GM21737 (cell line): ENCODE measurements at regions not wholly inside any gene's neighbourhood (a gene's known extent, or its start where the extent isn't known, plus 50 kb on each side); places are given as distances from the start of the nearest gene placed in this dataset.

ENCODE experiments used
- ATAC-seq: cut with Tn5 transposase; IDR thresholded peaks from one replicate; pipeline ENCODE4 v1.9.1; 2021; ENCODE audit warnings: mild to moderate bottlenecking, moderate library complexity; ENCODE audit not compliant: unreplicated experiment

- ATAC-seq = no peak
These were observed 244.5 kb upstream of the PITRM1 start for GRCh38 chr10:3417096-3417495.

DNA sequence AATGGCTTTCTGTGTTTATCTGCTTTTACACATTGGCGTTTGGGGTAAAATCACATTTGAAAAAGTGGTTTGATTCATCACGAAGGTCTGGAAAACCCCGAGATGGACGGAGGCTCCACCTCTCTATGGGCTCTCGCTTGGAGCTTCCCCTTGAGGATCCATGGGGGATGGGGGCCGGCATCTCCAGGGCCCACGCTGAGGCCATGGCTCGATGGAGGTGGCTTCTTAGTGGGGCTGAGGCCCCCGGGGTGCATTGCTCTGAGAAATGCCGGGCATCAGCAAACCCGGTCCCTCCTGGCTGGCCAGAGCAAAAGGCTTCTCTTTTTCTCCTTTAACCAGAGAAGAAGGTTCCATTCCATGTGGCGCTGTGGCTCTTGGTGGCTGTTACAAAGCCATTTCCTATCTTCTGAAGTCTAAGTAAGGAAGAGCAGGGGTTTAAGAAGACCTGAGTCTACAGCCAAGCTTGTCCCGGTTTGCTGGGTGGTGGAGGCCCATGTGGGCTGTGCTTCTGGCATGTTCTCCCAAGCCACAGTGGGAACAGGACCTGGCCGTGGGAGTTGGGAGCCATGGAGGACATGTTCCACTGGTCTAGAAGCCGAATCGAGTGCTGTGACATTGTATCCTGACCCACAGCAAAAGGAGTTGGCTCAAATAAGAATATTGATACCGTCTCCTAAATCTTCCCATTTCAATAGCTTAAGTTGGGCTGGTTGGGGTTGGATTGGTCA lies 243.5 kb upstream of the PITRM1 start:
- ATAC-seq = no peak

GRCh38 chr10:3415038-3415736 lies 242.6 kb upstream of the PITRM1 start:
- ATAC-seq = no peak

DNA sequence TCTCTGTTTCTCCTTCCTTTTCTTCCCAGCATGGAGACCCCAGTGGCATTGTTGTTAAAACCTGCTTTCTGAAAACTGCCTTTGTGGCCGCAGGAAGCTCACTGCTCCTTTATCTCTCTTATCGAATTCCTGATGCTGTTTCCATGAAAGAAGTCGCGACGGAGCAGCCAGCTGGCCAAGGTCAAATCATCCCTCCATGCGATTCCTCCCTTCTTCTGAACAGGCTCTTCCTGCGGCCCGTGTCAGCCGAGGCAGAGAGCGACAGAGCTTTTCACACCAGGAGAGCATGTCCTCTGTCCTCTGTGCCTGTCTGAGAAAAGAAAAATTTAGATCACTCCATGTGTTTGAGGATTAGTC lies 242.1 kb upstream of the PITRM1 start:
- no peak for ATAC-seq

GRCh38 chr10:3413937-3414666 lies 241.5 kb upstream of the PITRM1 start:
- no peak for ATAC-seq

DNA sequence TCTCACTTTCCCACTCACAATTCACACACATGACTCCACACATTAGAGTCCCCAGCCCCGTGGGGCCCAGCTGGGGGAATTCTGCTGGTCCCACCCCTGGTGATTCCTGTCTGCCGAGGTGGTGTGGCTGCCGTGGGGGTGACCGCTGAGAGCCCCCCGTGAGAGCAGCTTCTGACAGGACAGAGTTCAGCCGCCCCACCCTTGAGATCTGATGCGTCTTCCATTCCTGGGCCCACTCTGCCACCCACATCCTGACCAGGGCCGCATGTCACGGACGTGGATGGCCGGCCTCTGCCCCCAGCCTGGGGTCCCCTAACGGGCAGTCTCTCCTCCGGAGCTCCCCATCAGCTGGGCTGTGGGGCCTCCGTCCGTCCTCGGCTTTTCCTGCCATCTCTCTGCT lies 240.1 kb upstream of the PITRM1 start:
- no peak for ATAC-seq

GRCh38 chr10:3412071-3412582 lies 239.5 kb upstream of the PITRM1 start:
- no peak for ATAC-seq

DNA sequence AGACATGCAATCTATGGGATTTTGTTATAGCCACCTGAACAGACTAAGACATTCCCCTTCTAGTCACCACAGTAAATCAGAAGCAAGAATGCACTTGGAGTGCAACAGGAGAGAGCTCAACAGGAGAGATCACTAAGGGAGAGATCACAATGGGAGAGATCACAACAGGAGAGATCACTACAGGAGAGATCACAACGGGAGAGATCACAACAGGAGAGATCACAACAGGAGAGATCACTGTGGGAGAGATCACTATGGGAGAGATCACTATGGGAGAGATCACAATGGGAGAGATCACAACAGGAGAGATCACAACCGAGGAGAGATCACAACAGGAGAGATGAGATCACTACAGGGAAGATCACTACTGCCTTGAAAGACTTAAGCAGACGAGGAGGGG lies 238.5 kb upstream of the PITRM1 start:
- no peak for ATAC-seq

- ATAC-seq = no peak
These were observed 237.3 kb upstream of the PITRM1 start for GRCh38 chr10:3409928-3410327.

DNA sequence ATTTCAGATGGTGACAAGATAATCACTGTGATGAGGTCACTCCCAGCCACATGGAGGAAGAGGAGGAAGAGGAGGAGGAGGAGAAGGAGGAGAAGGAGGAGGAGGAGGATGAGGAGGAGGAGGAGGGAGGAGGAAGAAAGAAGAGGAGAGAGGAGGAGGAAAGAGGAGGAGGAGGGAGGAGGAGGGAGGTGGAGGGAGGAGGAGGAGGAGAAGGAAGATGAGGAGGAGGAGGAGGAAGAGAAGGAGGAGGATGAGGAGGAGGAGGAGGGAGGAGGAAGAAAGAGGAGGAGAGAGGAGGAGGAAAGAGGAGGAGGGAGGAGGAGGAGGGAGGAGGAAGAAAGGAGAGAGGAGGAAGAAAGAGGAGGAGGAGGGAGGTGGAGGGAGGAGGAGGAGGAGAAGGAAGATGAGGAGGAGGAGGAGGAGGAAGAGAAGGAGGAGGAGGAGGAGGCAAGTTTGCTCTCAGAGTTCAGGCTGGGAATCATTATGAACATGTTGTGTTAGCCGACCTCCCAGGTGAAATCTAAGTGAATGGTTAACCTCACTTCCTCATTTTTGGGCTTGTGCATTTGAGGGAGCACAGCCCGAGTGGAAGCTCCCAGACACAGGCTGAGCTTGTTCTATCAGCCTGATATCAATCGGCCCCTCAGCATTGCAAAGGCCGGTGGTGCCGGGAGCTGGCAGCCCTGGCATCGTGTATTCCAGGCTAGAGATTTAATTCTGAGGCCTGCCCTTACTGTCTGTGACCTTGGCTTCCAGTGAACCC lies 236.2 kb upstream of the PITRM1 start:
- no peak for ATAC-seq

- ATAC-seq = no peak
These were observed 234.6 kb upstream of the PITRM1 start for GRCh38 chr10:3407208-3407607.

- ATAC-seq = no peak
These were observed 234.0 kb upstream of the PITRM1 start for GRCh38 chr10:3406556-3406955.

DNA sequence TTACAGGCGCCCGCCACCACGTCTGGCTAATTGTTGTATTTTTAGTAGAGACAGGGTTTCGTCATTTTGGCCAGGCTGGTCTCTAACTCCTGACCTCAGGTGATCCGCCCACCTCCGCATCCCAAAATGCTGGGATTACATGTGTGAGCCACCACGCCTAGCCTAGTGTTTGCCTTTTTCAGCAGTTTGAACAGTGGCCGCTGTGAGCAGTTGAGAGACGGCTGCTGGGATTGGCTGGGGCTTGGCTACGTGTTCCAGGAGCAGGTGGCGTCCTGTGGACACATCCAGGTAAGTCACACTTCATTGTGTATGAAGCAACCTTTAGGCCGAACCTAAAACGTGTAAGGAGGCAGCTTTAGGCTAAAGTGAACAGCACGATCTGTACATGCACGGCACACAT lies 231.8 kb upstream of the PITRM1 start:
- no peak for ATAC-seq

GRCh38 chr10:3402187-3402751 lies 229.7 kb upstream of the PITRM1 start:
- no peak for ATAC-seq

GRCh38 chr10:3401491-3401938 lies 228.9 kb upstream of the PITRM1 start:
- no peak for ATAC-seq

DNA sequence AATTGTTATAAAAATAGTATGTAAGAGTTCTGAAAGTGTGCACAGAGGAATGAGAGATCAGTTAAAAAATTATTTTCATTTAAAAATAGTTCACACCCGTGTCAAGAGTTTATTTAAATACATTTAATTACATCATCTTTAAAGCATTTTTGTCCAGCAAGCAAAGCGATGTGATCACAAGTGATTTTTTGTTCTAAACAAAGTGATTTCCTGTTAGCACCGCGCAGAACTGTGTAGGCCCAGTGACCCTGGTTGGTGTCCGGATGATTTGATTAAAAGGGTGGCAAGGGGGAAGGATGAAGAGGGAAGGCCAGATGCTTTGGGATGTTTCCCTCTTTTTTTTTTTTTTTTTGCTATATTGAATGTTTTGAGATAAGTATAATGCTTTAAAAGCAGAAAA lies 227.8 kb upstream of the PITRM1 start:
- ATAC-seq = no peak

- ATAC-seq = no peak
These were observed 227.2 kb upstream of the PITRM1 start for GRCh38 chr10:3399756-3400155.

DNA sequence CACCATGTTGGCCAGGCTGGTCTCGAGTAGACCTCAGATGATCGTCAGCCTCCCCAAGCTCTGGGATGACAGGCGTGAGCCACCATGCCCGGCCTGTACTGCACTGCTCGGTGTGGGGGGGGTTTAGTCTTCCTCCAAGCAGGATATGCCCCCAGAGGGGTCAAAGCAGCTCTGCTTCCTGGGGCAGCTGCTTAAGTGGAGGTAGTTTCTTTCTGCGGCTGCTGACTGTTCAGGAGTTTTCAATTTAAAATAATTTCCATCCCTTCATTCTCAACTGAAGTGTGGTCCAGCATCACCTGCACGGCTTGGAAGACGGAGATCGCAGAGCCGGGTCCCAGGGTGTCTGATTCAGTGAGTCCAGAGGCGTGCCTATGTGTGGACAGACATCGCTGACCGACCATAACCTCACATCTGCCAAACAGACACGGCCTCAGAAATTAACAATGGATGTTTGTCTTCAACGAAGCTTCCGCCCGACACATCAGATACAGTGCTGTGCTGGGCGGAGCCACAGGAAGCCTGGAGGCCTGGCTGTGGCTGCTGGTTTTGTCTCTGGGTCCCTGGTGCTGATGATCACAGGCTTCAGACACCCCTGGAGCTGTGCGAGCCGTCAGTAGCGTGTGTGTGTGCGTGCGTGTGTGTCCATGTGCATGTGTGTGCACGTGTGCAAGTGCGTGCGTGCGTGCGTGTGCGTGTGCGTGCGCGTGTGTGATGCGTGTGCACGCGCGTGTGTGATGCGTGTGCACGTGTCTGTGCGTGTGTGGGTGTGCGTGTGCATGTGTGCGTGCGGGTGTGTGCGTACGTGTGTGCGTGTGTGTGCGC lies 226.5 kb upstream of the PITRM1 start:
- ATAC-seq = no peak

DNA sequence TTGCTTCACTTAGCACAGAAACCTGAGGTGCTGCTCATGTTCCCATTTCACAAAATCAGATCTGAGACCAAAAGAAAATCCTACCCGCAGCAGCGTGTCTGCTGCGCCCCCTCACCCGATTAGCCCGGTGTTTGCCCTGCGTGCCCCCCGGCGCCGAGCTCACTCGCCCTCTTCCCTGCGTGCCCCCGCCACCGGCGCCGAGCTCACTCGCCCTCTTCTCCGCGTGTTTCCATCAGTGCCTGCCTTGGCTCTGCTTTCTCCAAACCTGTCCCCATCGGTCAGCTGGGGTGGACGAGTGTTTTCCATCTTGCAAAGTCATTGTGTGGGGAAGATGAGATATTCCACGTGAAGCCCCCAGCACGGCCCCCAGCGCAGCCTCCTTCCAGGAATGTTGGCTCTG lies 225.3 kb upstream of the PITRM1 start:
- no peak for ATAC-seq

DNA sequence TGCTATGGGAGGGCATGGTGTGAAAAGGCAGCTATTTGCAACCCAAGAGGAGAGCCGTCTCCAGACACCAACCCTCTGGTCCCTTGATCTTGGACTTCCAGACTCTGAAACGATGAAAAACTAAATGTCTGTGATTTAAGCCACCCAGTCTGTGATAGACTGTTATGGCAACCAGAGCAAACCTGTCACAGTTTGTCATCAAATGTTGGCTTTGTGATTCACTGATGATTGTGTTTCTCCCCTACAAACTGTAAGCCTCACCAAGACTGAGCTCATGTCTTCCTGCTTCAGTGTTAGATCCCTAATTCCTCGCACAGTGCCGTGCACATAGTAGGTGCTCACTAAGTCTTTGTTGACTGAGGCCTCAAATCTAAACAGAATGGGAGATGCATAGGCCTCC lies 224.6 kb upstream of the PITRM1 start:
- no peak for ATAC-seq
